ENCODE measurements at regions not wholly inside any gene's neighbourhood (a gene's known extent, or its start where the extent isn't known, plus 50 kb on each side); places are given as distances from the start of the nearest gene placed in this dataset.

DNA sequence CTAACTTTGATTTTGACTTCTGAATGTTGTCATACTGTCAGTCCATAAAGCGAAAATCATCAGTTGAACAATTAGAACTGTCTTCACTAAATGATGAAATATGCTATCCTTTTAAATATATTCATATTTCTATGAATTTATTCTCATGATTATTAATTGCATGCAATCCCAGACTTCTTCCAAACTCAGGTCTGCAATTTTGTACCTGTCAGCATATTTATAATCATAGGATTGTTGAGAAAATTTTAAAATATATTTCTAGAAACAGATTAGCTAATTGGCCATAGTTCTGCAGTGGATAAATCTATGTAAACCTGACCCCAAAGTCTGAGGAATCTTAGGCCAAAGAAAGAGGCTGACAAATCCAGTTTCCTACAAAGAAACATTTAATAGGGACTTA, 347.5 kb downstream of the SLCO4C1 start:
- H3K36me3 ChIP-seq (ENCODE audit: control insufficient read depth, insufficient read depth, low read length), result no peaks in the 10 kb centered on the region; the same call in 1 of the 2 replicates

DNA sequence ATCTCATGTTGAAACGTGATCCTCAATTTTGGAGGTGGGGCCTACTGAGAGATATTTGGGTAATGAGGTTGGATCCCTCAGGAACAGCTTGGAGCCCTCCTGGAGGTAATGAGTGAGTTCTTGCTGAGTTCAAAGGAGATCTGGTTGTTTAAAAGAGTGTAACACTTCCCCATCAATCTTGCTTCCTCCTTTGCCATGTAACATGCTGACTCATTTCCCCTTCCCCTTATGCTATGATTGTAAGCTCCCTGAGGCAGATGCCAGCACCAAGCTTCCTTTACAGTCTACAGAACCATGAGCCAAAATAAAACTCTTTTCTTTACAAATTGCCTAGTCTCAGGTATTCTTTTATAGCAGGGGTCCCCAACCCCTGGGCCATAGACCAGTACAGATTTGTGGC, 352.3 kb downstream of the SLCO4C1 start:
- Histone ChIP-seq H3K4me3 (ENCODE audit: low read depth in 2 of 2, low read length in 2 of 2) (no peak overlapping the region), H3K4me1 (ENCODE audit: control insufficient read depth, insufficient read depth, low read length) (no peaks in the 10 kb centered on the region), H3K9me3 (ENCODE audit: control insufficient read depth, insufficient read depth, low read depth, low read length) (no peaks in the 10 kb centered on the region), H3K27me3 (ENCODE audit: control insufficient read depth, insufficient read depth, low read length) (no peaks in the 10 kb centered on the region), H3K36me3 (ENCODE audit: control insufficient read depth, insufficient read depth, low read length) (no peaks in the 10 kb centered on the region), H3K27ac (ENCODE audit: low read length) (no peak overlapping the region)
- CTCF ChIA-PET, result no interaction called here
- POLR2A ChIA-PET, result no interaction called here
- no peak for ATAC-seq
- no peak for DNase-seq (ENCODE audit: low read depth, low spot score)
- in situ Hi-C loops (cut with HindIII; ENCODE audit: low pct_unique_long_range_greater_than_20kb, low sequenced_read_pairs) (no loop called here), intact Hi-C loops (cut with micrococcal nuclease; ENCODE audit: unreplicated experiment) (loop anchor here (2.0 to 10.0 kb wide), 2 partner anchors 209 to 281 kb away; no protein-coding TSS in a partner anchor)
- BruUV-seq (replicated peaks), result no TSS peak
- TF ChIP-seq POLR2AphosphoS5 (IDR thresholded peaks at IDR 0.05; ENCODE audit: low read depth, low read length) (no peak), REST (IDR thresholded peaks at IDR 0.05; ENCODE audit: insufficient read depth in 1 of 2, low read depth in 2 of 2, low read length in 1 of 2) (no peak)

More for the DNA sequence above, 347.5 kb downstream of the SLCO4C1 start:
- no peak for DNase-seq (ENCODE audit: low read depth, low spot score)
- no peak for ATAC-seq
- intact Hi-C loops (cut with micrococcal nuclease; ENCODE audit: unreplicated experiment), result loop anchor here (10.0 kb wide), 1 partner anchor 276 kb away; no protein-coding TSS in a partner anchor
- ChIA-PET POLR2A (no interaction called here), CTCF (no interaction called here)
- no TSS peak for BruUV-seq (replicated peaks)
- Histone ChIP-seq H3K27me3 (ENCODE audit: control insufficient read depth, insufficient read depth, low read length) (no peaks in the 10 kb centered on the region), H3K4me1 (ENCODE audit: control insufficient read depth, insufficient read depth, low read length) (no peaks in the 10 kb centered on the region), H3K9me3 (ENCODE audit: control insufficient read depth, insufficient read depth, low read depth, low read length) (no peaks in the 10 kb centered on the region), H3K27ac (ENCODE audit: low read length) (no peak overlapping the region), H3K4me3 (ENCODE audit: low read depth in 2 of 2, low read length in 2 of 2) (no peak overlapping the region)
- in situ Hi-C loops (cut with HindIII; ENCODE audit: low pct_unique_long_range_greater_than_20kb, low sequenced_read_pairs), result no loop called here
- no peak for TF ChIP-seq CTCF (IDR thresholded peaks at IDR 0.05)
- no peak for TF ChIP-seq SIN3A (IDR thresholded peaks at IDR 0.05; ENCODE audit: borderline replicate concordance, insufficient read depth, low read depth, low read length)
- TF ChIP-seq POLR2AphosphoS5 (IDR thresholded peaks at IDR 0.05; ENCODE audit: low read depth, low read length), result no peak
- TF ChIP-seq TCF7L2 (IDR thresholded peaks at IDR 0.05; ENCODE audit: low read depth, low read length), result no peak
- no peak for TF ChIP-seq REST (IDR thresholded peaks at IDR 0.05; ENCODE audit: insufficient read depth in 1 of 2, low read depth in 2 of 2, low read length in 1 of 2)
